ENCODE measurements at regions not wholly inside any gene's neighbourhood (a gene's known extent, or its start where the extent isn't known, plus 50 kb on each side); places are given as distances from the start of the nearest gene placed in this dataset.

- Mint-ChIP-seq H3K4me1 (no peaks in the 10 kb centered on the region), H3K27me3 (no peaks in the 10 kb centered on the region), H3K27ac (no peak overlapping the region), H3K4me3 (no peak overlapping the region), H3K36me3 (ENCODE audit: low read depth) (no peaks in the 10 kb centered on the region)
- ATAC-seq (no peak), DNase-seq (no peak)
- H3K9me3 ChIP-seq (ENCODE audit: control insufficient read depth, low read length, poor library complexity, severe bottlenecking): no peaks in the 10 kb centered on the region
Measured at GRCh38 chr3:22239011-22239410, 488.0 kb upstream of the ZNF385D start.

GRCh38 chr3:22241110-22241509 is 490.1 kb upstream of the ZNF385D start:
- no peak overlapping the region for H3K27ac Mint-ChIP-seq
- DNase-seq: no peak
- no peak overlapping the region for H3K4me3 Mint-ChIP-seq
- H3K4me1 Mint-ChIP-seq: no peaks in the 10 kb centered on the region
- H3K27me3 Mint-ChIP-seq: no peaks in the 10 kb centered on the region
- no peak for ATAC-seq
- H3K36me3 Mint-ChIP-seq (ENCODE audit: low read depth): no peaks in the 10 kb centered on the region
- H3K9me3 ChIP-seq (ENCODE audit: control insufficient read depth, low read length, poor library complexity, severe bottlenecking): no peaks in the 10 kb centered on the region

- DNase-seq: no peak
- Mint-ChIP-seq H3K27ac (no peak overlapping the region), H3K27me3 (no peaks in the 10 kb centered on the region), H3K4me3 (no peak overlapping the region), H3K4me1 (no peaks in the 10 kb centered on the region), H3K36me3 (ENCODE audit: low read depth) (no peaks in the 10 kb centered on the region)
- ATAC-seq: no peak
- no peaks in the 10 kb centered on the region for H3K9me3 ChIP-seq (ENCODE audit: control insufficient read depth, low read length, poor library complexity, severe bottlenecking)
Measured at GRCh38 chr3:22244761-22245521, 493.9 kb upstream of the ZNF385D start.

DNA sequence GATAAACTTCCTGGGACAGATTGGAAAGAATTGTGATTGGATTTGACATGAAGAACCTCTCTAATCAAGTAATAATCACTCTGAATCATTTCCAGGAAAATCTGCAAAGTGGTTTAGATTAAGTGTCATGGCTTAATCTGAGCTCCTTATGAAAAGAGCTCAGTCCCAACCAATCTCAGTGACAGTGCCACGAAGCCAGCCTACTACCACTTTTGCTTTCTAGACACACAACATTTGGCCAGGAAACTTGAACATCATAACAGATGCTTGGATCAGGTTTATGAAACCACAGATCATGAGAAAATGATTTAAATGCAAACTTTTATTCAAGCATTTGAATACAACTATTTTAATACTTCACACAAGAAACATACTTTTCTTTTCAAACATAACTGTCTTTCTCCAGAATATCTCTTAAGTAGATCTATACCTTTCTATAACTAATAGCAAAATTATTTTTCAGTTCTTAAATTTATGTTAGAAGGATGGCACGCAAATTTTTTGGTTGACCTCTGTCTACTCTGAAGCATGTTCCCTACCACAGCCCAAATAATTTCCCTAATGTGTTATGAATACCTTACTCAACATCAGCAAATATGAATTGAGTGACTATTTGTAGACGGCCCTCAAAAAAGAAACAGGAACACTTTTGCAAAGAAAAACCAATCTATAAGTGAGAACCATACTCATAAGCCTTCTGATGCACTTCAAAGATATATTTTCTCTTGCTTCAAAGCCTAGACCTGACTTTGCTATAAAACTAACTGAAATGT is 495.0 kb upstream of the ZNF385D start:
- Mint-ChIP-seq H3K4me3 (no peak overlapping the region), H3K36me3 (ENCODE audit: low read depth) (no peaks in the 10 kb centered on the region), H3K4me1 (no peaks in the 10 kb centered on the region), H3K27me3 (no peaks in the 10 kb centered on the region), H3K27ac (no peak overlapping the region)
- no peaks in the 10 kb centered on the region for H3K9me3 ChIP-seq (ENCODE audit: control insufficient read depth, low read length, poor library complexity, severe bottlenecking)
- DNase-seq: no peak
- ATAC-seq: no peak

- ATAC-seq (no peak), DNase-seq (no peak)
- Mint-ChIP-seq H3K36me3 (ENCODE audit: low read depth) (no peaks in the 10 kb centered on the region), H3K4me3 (no peak overlapping the region), H3K27me3 (no peaks in the 10 kb centered on the region), H3K27ac (no peak overlapping the region), H3K4me1 (no peaks in the 10 kb centered on the region)
- H3K9me3 ChIP-seq (ENCODE audit: control insufficient read depth, low read length, poor library complexity, severe bottlenecking): no peaks in the 10 kb centered on the region
Measured at GRCh38 chr3:22249658-22250057, 498.6 kb upstream of the ZNF385D start.

GRCh38 chr3:22257252-22257651 is 506.2 kb upstream of the ZNF385D start:
- no peak overlapping the region for H3K4me3 Mint-ChIP-seq
- DNase-seq (no peak), ATAC-seq (no peak)
- no peak overlapping the region for H3K27ac Mint-ChIP-seq
- no peaks in the 10 kb centered on the region for H3K9me3 ChIP-seq (ENCODE audit: control insufficient read depth, low read length, poor library complexity, severe bottlenecking)
- H3K4me1 Mint-ChIP-seq: no peaks in the 10 kb centered on the region
- no peaks in the 10 kb centered on the region for H3K36me3 Mint-ChIP-seq (ENCODE audit: low read depth)
- H3K27me3 Mint-ChIP-seq: no peaks in the 10 kb centered on the region

GRCh38 chr3:22262386-22262785 is 511.4 kb upstream of the ZNF385D start:
- no peaks in the 10 kb centered on the region for H3K9me3 ChIP-seq (ENCODE audit: control insufficient read depth, low read length, poor library complexity, severe bottlenecking)
- Mint-ChIP-seq H3K4me1 (no peaks in the 10 kb centered on the region), H3K27ac (no peak overlapping the region), H3K27me3 (no peaks in the 10 kb centered on the region), H3K4me3 (no peak overlapping the region), H3K36me3 (ENCODE audit: low read depth) (no peaks in the 10 kb centered on the region)
- ATAC-seq: no peak
- no peak for DNase-seq

GRCh38 chr3:22263042-22263441 is 512.0 kb upstream of the ZNF385D start:
- Mint-ChIP-seq H3K27me3 (no peaks in the 10 kb centered on the region), H3K4me1 (no peaks in the 10 kb centered on the region), H3K4me3 (no peak overlapping the region), H3K36me3 (ENCODE audit: low read depth) (no peaks in the 10 kb centered on the region), H3K27ac (no peak overlapping the region)
- no peaks in the 10 kb centered on the region for H3K9me3 ChIP-seq (ENCODE audit: control insufficient read depth, low read length, poor library complexity, severe bottlenecking)
- DNase-seq: no peak
- ATAC-seq: no peak

DNA sequence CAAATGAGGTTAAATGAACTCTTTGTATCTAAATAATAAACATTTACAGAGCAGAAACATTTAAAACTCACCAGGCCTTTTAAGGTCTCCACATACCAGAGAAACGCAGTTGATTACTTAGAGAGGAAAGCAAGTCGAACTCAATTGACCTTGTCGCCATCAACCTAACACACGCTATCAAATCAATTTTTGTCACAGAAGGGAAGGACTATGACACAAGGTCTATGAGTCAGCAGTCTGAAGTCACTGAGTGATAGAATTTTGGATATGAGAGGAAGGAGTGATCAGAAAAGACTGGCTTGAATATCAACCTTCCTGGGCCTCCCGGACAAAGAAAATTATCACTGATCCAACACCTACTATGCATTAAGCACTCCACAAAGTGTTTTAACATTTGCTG is 514.4 kb upstream of the ZNF385D start:
- no peak for DNase-seq
- Mint-ChIP-seq H3K27ac (no peak overlapping the region), H3K4me3 (no peak overlapping the region), H3K4me1 (no peaks in the 10 kb centered on the region), H3K27me3 (no peaks in the 10 kb centered on the region), H3K36me3 (ENCODE audit: low read depth) (no peaks in the 10 kb centered on the region)
- ATAC-seq: no peak
- H3K9me3 ChIP-seq (ENCODE audit: control insufficient read depth, low read length, poor library complexity, severe bottlenecking): no peaks in the 10 kb centered on the region

GRCh38 chr3:22269831-22270230 is 518.8 kb upstream of the ZNF385D start:
- no peaks in the 10 kb centered on the region for H3K4me1 Mint-ChIP-seq
- no peaks in the 10 kb centered on the region for H3K9me3 ChIP-seq (ENCODE audit: control insufficient read depth, low read length, poor library complexity, severe bottlenecking)
- H3K36me3 Mint-ChIP-seq (ENCODE audit: low read depth): no peaks in the 10 kb centered on the region
- H3K27me3 Mint-ChIP-seq: no peaks in the 10 kb centered on the region
- H3K4me3 Mint-ChIP-seq: no peak overlapping the region
- ATAC-seq: no peak
- DNase-seq: no peak
- no peak overlapping the region for H3K27ac Mint-ChIP-seq

- ATAC-seq (no peak), DNase-seq (no peak)
- H3K27me3 Mint-ChIP-seq: no peaks in the 10 kb centered on the region
- no peak overlapping the region for H3K27ac Mint-ChIP-seq
- H3K4me3 Mint-ChIP-seq: no peak overlapping the region
- no peaks in the 10 kb centered on the region for H3K36me3 Mint-ChIP-seq (ENCODE audit: low read depth)
- no peaks in the 10 kb centered on the region for H3K9me3 ChIP-seq (ENCODE audit: control insufficient read depth, low read length, poor library complexity, severe bottlenecking)
- no peaks in the 10 kb centered on the region for H3K4me1 Mint-ChIP-seq
Measured at GRCh38 chr3:22276351-22276750, 525.3 kb upstream of the ZNF385D start.

GRCh38 chr3:22284559-22284958 is 533.5 kb upstream of the ZNF385D start:
- H3K27me3 Mint-ChIP-seq: no peaks in the 10 kb centered on the region

GRCh38 chr3:22288756-22289155 is 537.7 kb upstream of the ZNF385D start:
- H3K9me3 ChIP-seq (ENCODE audit: control insufficient read depth, low read length, poor library complexity, severe bottlenecking): no peaks in the 10 kb centered on the region
- Mint-ChIP-seq H3K36me3 (ENCODE audit: low read depth) (no peaks in the 10 kb centered on the region), H3K4me3 (no peak overlapping the region), H3K27ac (no peak overlapping the region), H3K27me3 (no peaks in the 10 kb centered on the region), H3K4me1 (no peaks in the 10 kb centered on the region)
- DNase-seq: no peak
- ATAC-seq: no peak

More at GRCh38 chr3:22284559-22284958, 533.5 kb upstream of the ZNF385D start:
- no peak for ATAC-seq
- no peaks in the 10 kb centered on the region for H3K9me3 ChIP-seq (ENCODE audit: control insufficient read depth, low read length, poor library complexity, severe bottlenecking)
- no peak for DNase-seq
- no peak overlapping the region for H3K27ac Mint-ChIP-seq
- no peak overlapping the region for H3K4me3 Mint-ChIP-seq
- no peaks in the 10 kb centered on the region for H3K4me1 Mint-ChIP-seq
- H3K36me3 Mint-ChIP-seq (ENCODE audit: low read depth): no peaks in the 10 kb centered on the region

DNA sequence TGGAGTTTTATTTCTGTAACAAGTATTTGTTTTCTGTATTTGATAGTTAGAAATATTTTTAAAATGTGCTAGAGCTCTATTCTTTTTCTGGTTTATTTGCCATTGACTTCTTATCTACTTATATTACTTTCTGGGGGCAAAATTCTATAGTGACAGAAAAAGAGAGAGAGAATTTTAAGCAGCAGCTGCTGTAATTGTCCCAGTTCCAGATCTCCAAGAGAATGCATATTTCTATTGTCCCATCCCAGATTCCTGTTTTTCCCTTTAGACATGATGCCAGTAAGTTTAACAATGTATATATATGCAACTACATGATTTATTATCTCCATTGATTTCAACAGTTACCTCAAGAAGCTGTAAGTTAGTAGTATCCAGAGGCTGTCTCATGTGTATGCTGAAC is 541.7 kb upstream of the ZNF385D start:
- H3K4me1 Mint-ChIP-seq: no peaks in the 10 kb centered on the region
- no peak for ATAC-seq
- no peaks in the 10 kb centered on the region for H3K36me3 Mint-ChIP-seq (ENCODE audit: low read depth)
- no peaks in the 10 kb centered on the region for H3K9me3 ChIP-seq (ENCODE audit: control insufficient read depth, low read length, poor library complexity, severe bottlenecking)
- H3K27ac Mint-ChIP-seq: no peak overlapping the region
- no peaks in the 10 kb centered on the region for H3K27me3 Mint-ChIP-seq
- no peak overlapping the region for H3K4me3 Mint-ChIP-seq
- no peak for DNase-seq

Data from T-helper 17 cell (primary cell).